ENCODE measurements at regions not wholly inside any gene's neighbourhood (a gene's known extent, or its start where the extent isn't known, plus 50 kb on each side); places are given as distances from the start of the nearest gene placed in this dataset.
"Not testable (repeated sequence)": the region's sequence is repeated elsewhere in the genome, so short reads cannot be mapped to it uniquely, and the experiment has no call there.

DNA sequence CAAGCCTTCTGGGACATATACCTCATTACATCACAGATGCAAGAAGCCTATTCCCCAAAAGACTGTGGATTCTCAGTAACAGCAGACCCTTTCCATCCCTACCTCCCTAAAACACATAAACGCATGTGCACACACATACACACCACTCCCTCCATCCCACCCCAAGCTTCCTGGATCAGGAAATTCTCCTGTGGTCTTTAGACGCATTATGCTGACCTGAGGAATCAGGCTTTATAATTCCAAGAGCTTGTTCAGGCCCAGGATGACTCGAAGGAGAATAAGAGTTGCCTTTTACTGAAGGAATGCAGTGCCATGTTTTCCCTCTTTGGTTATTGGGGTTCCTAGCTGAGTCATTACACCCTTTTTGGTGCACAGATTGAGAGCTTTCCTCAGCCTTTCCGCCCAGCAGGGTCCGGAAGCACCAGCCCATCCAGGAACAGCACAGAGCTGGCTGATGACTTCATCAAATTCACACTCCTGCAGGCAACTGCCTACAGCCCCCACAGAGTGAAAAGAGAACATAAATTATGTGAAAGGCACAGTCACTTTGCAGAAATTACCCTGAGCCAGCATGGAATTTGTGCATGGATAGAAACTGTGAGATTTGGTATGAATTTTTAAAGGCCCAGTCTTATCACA lies 385.0 kb upstream of the TRPC7 start:
- TF ChIP-seq ZFX (IDR thresholded peaks at IDR 0.05; ENCODE audit: borderline replicate concordance): no peak
- TF ChIP-seq, protein P1, sequence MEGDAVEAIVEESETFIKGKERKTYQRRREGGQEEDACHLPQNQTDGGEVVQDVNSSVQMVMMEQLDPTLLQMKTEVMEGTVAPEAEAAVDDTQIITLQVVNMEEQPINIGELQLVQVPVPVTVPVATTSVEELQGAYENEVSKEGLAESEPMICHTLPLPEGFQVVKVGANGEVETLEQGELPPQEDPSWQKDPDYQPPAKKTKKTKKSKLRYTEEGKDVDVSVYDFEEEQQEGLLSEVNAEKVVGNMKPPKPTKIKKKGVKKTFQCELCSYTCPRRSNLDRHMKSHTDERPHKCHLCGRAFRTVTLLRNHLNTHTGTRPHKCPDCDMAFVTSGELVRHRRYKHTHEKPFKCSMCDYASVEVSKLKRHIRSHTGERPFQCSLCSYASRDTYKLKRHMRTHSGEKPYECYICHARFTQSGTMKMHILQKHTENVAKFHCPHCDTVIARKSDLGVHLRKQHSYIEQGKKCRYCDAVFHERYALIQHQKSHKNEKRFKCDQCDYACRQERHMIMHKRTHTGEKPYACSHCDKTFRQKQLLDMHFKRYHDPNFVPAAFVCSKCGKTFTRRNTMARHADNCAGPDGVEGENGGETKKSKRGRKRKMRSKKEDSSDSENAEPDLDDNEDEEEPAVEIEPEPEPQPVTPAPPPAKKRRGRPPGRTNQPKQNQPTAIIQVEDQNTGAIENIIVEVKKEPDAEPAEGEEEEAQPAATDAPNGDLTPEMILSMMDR (IDR thresholded peaks at IDR 0.05): no peak

DNA sequence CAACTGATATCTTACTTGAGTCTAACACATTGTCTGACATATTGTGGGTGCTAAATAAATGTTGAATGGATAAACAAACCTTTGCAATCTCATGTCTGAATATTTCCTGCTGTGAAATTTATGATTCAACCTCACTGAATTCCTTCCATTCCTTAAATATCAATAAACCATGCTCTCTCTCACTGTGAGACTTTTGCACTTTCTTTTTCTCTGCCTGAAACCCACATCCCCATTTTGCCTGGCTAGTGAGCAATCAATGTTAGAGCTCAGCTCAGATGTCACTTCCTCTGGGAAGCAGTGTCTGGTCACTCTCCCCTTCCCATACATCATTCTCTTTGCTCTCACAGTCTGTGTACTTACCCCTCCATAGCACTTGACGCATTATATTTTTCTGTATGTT lies 383.7 kb upstream of the TRPC7 start:
- no peak overlapping the region for H3K27ac ChIP-seq
- TF ChIP-seq, protein P1 (IDR thresholded peaks at IDR 0.05): no peak
- TF ChIP-seq ZFX (IDR thresholded peaks at IDR 0.05; ENCODE audit: borderline replicate concordance): no peak

More for the DNA sequence above, 385.0 kb upstream of the TRPC7 start:
- H3K27ac ChIP-seq: no peak overlapping the region

DNA sequence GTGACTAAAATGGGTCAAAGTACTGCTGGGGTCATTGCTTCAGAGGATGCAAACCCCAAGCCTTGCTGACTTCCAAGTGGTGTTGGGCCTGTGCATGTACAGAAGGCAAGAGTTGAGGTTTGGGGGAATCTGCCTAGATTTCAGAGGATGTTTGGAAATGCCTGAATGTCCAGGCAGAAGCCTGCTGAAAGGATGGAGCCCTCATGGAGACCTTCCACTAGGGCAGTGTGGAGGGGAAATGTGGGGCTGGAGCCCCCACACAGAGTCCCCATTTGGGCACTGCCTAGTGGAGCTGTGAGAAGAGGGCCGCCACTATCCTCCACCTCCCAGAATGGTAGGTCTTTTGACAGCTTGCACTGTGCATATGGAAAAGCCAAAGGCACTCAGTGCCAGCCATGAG lies 377.7 kb upstream of the TRPC7 start:
- TF ChIP-seq, protein P1 (IDR thresholded peaks at IDR 0.05): no peak
- no peak for TF ChIP-seq ZFX (IDR thresholded peaks at IDR 0.05; ENCODE audit: borderline replicate concordance)
- no peak overlapping the region for H3K27ac ChIP-seq

DNA sequence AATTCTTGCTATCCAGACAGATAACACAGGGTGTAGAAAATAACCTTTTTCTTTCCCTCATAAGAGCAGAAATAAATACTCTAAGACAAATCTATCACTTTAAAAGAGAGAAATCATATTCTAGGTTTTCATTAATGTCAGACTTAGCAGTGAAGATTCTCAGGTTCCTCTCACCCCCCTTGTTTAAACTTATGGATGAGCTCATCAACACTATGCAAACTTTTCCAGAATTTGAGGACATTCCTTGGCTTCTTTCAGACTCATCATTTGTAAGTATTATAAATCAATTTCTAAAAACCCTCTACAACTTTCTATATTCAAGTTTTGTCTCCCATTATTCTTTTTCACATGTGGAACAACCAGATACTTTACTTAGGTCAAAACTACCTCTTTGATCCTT lies 374.9 kb upstream of the TRPC7 start:
- TF ChIP-seq, protein P1 (IDR thresholded peaks at IDR 0.05): no peak
- TF ChIP-seq ZFX (IDR thresholded peaks at IDR 0.05; ENCODE audit: borderline replicate concordance): no peak
- no peak overlapping the region for H3K27ac ChIP-seq

DNA sequence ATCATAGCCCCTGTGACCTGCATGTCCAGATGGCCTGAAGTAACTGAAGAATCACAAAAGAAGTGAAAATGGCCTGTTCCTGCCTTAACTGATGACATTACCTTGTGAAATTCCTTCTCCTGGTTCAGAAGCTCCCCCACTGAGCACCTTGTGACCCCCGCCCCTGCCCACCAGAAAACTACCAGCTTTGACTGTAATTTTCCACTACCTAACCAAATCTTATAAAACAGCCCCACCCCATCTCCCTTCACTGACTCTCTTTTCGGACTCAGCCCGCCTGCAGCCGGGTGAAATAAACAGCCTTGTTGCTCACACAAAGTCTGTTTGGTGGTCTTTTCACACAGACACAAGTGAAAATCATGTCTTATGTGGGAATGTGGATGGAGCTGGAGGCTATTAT lies 373.9 kb upstream of the TRPC7 start:
- not testable (repeated sequence) for H3K27ac ChIP-seq

DNA sequence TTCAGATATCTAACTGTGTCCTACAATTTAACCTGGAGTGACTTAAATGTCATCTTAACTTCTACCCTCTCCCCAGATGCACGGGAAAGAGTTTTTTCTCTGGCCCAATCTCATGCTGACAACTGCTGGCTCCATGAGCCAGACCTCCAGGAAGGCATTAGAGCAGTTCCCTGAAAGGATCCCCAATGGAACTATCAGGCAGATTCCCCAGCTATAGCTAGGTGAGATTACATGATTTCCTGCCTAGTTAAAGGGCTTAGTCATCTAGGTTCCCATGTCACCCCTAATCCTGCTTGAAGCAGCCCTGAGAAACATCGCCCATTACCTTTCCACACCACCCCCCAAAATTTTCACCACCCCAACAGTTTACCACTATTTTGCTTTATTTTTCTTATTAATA lies 373.5 kb upstream of the TRPC7 start:
- TF ChIP-seq, protein P1 (IDR thresholded peaks at IDR 0.05): no peak
- TF ChIP-seq ZFX (IDR thresholded peaks at IDR 0.05; ENCODE audit: borderline replicate concordance): no peak

DNA sequence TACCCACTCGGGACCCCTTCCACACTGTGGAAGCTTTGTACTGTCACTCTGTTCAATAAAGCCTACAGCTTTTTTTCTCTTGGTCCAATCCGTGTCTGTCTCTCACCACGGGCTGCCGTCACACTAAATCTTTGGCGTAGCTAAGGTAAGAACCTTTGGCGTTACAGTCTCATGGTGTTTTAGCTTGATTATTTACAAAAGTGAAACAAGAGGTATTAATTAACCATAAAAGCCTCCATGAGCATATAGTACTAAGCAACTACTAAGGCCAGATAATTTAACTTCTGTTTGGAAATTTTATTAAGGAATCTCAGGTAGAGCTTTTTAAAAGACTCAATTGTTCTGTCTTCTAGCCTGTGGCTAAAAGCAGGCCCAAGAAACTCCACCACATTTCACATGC lies 370.7 kb upstream of the TRPC7 start:
- no peak for TF ChIP-seq ZFX (IDR thresholded peaks at IDR 0.05; ENCODE audit: borderline replicate concordance)
- TF ChIP-seq, protein P1 (IDR thresholded peaks at IDR 0.05): no peak
- H3K27ac ChIP-seq: no peak overlapping the region

More for the DNA sequence above, 373.5 kb upstream of the TRPC7 start:
- H3K27ac ChIP-seq: no peak overlapping the region

DNA sequence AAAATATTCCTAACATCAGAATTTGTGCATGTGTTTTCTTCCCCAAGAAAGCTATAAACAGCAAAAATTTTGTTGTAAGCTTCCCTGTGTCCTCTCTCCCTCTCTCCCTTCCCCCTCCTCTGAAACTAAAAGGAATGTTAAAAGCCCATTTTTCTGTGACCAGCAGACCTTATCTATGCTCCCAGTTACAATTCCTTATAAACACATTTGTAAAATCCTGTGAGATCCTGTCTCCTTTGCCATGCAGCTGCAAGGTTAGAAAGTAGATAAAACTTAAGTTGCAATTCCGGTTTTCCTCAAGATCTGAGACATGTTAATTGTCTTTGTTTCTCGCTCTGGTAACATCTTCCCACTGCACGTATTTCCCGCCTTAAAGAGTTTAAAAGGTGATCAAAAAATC lies 370.3 kb upstream of the TRPC7 start:
- H3K27ac ChIP-seq: not testable (repeated sequence)

All from 22Rv1 (cell line).